Liver (tissue), 8 donors: ENCODE measurements at regions not wholly inside any gene's neighbourhood (a gene's known extent, or its start where the extent isn't known, plus 50 kb on each side); places are given as distances from the start of the nearest gene placed in this dataset.

Experiments
- DNase-seq: peaks from one replicate; pipeline ENCODE4 v3.0.0-alpha.2; 2017; ENCODE audit warnings: low spot score
- H3K27ac ChIP-seq, 2 donors: one replicate each; pipeline ENCODE4 v1.7.0; 2013; ENCODE audit warnings: inconsistent platforms in 2 of 2, low read length in 2 of 2, control low read depth in 1 of 2, low read depth in 1 of 2, mild to moderate bottlenecking in 1 of 2
- H3K27me3 ChIP-seq, 4 donors: one replicate each; pipeline versions ENCODE4 v1.6.1 to v1.7.0; 2013; ENCODE audit warnings: low read length in 3 of 4, inconsistent platforms in 1 of 4, mild to moderate bottlenecking in 1 of 4, moderate library complexity in 1 of 4; ENCODE audit not compliant: control insufficient read depth in 4 of 4, insufficient read depth in 4 of 4
- H3K36me3 ChIP-seq, 4 donors: one replicate each; pipeline versions ENCODE4 v1.6.1 to v1.7.0; 2013; ENCODE audit warnings: low read length in 3 of 4, mild to moderate bottlenecking in 3 of 4, low read depth in 1 of 4, moderate library complexity in 1 of 4; ENCODE audit not compliant: control insufficient read depth in 4 of 4, insufficient read depth in 3 of 4
- H3K4me1 ChIP-seq, 4 donors: one replicate each; pipeline versions ENCODE4 v1.6.1 to v1.7.0; 2013; ENCODE audit warnings: low read length in 3 of 4, mild to moderate bottlenecking in 3 of 4, moderate library complexity in 1 of 4; ENCODE audit not compliant: control insufficient read depth in 4 of 4, insufficient read depth in 4 of 4
- H3K4me3 ChIP-seq, 3 donors: one replicate each; pipeline versions ENCODE4 v1.6.1 to v1.7.0; 2013; ENCODE audit warnings: low read length in 3 of 3, control low read depth in 1 of 3, low read depth in 1 of 3, mild to moderate bottlenecking in 1 of 3
- H3K9ac ChIP-seq, 2 donors: one replicate each; pipeline ENCODE4 v1.7.0; 2013; ENCODE audit warnings: low read length in 2 of 2, mild to moderate bottlenecking in 2 of 2, moderate library complexity in 2 of 2, control low read depth in 1 of 2, low read depth in 1 of 2
- H3K9me3 ChIP-seq, 4 donors: one replicate each; pipeline versions ENCODE4 v1.6.1 to v1.7.0; 2013; ENCODE audit warnings: low read length in 3 of 4; ENCODE audit not compliant: control insufficient read depth in 4 of 4
- EGR1 ChIP-seq, 2 donors: IDR thresholded peaks; 2 replicates each; pipeline ENCODE4 v1.6.1; 2016 to 2018; ENCODE audit warnings: antibody characterized with exemption in 2 of 2, low read depth in 2 of 2
- FOXA1 ChIP-seq: IDR thresholded peaks from 2 replicates; pipeline ENCODE4 v1.6.1; 2016; ENCODE audit warnings: antibody characterized with exemption
- FOXA2 ChIP-seq: IDR thresholded peaks from 2 replicates; pipeline ENCODE4 v1.6.1; 2016; ENCODE audit warnings: antibody characterized with exemption
- GABPA ChIP-seq, 2 donors: IDR thresholded peaks in 1 of 2; conservative IDR thresholded peaks in 1 of 2; 2 replicates each; pipeline ENCODE4 v1.6.1; 2016; ENCODE audit warnings: antibody characterized with exemption in 2 of 2, mild to moderate bottlenecking in 1 of 2, moderate library complexity in 1 of 2
- HNF4A ChIP-seq, 2 donors: conservative IDR thresholded peaks; 2 replicates each; pipeline ENCODE4 v1.6.1; 2016; ENCODE audit warnings: antibody characterized with exemption in 2 of 2, mild to moderate bottlenecking in 2 of 2
- HNF4G ChIP-seq: IDR thresholded peaks from 2 replicates; pipeline ENCODE4 v1.6.1; 2016; ENCODE audit warnings: antibody characterized with exemption
- JUND ChIP-seq, 2 donors: IDR thresholded peaks; 2 replicates each; pipeline ENCODE4 v1.6.1; 2016; ENCODE audit warnings: antibody characterized with exemption in 2 of 2
- MAX ChIP-seq: IDR thresholded peaks from 2 replicates; pipeline ENCODE4 v1.6.1; 2016; ENCODE audit warnings: antibody characterized with exemption
- NR2F2 ChIP-seq: IDR thresholded peaks from 2 replicates; pipeline ENCODE4 v1.6.1; 2016; ENCODE audit warnings: antibody characterized with exemption
- RAD21 ChIP-seq, 2 donors: IDR thresholded peaks; 2 replicates each; pipeline ENCODE4 v1.6.1; 2016; ENCODE audit warnings: antibody characterized with exemption in 2 of 2, mild to moderate bottlenecking in 2 of 2
- RXRA ChIP-seq, 2 donors: IDR thresholded peaks; 2 replicates each; pipeline ENCODE4 v1.6.1; 2017 to 2018; ENCODE audit warnings: antibody characterized with exemption in 2 of 2, mild to moderate bottlenecking in 1 of 2
- SP1 ChIP-seq: IDR thresholded peaks from 2 replicates; pipeline ENCODE4 v1.6.1; 2018; ENCODE audit warnings: antibody characterized with exemption, mild to moderate bottlenecking
- TAF1 ChIP-seq: conservative IDR thresholded peaks from 2 replicates; pipeline ENCODE4 v1.6.1; 2016; ENCODE audit warnings: antibody characterized with exemption, mild to moderate bottlenecking
- YY1 ChIP-seq: IDR thresholded peaks from 2 replicates; pipeline ENCODE4 v1.6.1; 2016; ENCODE audit warnings: antibody characterized with exemption, mild to moderate bottlenecking
- WGBS: extraction: QIAGEN DNeasy Blood & Tissue Kit; methylation state at CpG from one replicate; pipeline ENCODE4 v1.1.7; 2013; 5-methylcytosine and 5-hydroxymethylcytosine counted together
- TF ChIP-seq, protein P1 (sequence below): fragments of 150-350 bp; IDR thresholded peaks from 2 replicates; pipeline ENCODE4 v1.5.1; 2017; ENCODE audit warnings: improper control_type of control experiment, low read depth, low read length; ENCODE audit not compliant: missing input control
- TF ChIP-seq, protein P2 (sequence below): IDR thresholded peaks from 2 replicates; pipeline ENCODE4 v1.6.1; 2016; ENCODE audit warnings: antibody characterized with exemption
- TF ChIP-seq, protein P3 (sequence below): IDR thresholded peaks from 2 replicates; pipeline ENCODE4 v1.6.1; 2016; ENCODE audit warnings: antibody characterized with exemption, mild to moderate bottlenecking
- TF ChIP-seq, protein P4 (sequence below): IDR thresholded peaks from 2 replicates; pipeline ENCODE4 v1.6.1; 2016; ENCODE audit warnings: antibody characterized with exemption
- donor health status: healthy.
- donor health status: healthy.
- donor health status: healthy.
- donor health status: healthy.
- donor health status: healthy.

DNA sequence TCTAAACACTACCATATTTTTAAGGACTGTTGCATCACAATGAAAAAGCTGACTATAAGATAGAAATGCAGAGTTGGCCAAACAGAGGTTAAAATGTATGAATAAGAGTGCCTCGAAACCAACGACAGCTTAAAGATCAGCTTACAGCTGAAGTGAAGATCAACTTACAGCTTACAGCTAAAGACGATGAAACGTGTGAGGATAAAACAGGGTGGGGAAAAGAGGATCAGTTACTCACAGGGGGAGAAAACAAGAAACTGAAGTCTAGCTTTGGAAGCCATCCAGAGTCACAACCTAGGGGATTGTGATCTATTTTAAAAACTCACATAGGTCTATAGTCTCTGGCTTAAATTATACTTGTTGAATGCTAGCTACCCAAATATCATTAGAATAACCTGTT, 220.0 kb downstream of the SNCAIP start:
- Histone ChIP-seq H3K4me3 (no peak overlapping the region), H3K27ac (no peak overlapping the region), H3K9ac (no peak overlapping the region), H3K27me3 (no peaks in the 10 kb centered on the region), H3K36me3 (no peaks in the 10 kb centered on the region), H3K9me3 (no peaks in the 10 kb centered on the region), H3K4me1 (no peaks in the 10 kb centered on the region)
- 47% methylated on average over 4 of the region's 4 CpGs for WGBS
- no peak for DNase-seq
- TF ChIP-seq GABPA (IDR thresholded peaks at IDR 0.05 in 1 of 2, conservative IDR thresholded peaks at IDR 0.05 in 1 of 2): no peak
- TF ChIP-seq HNF4A (conservative IDR thresholded peaks at IDR 0.05): no peak
- TF ChIP-seq, protein P1, sequence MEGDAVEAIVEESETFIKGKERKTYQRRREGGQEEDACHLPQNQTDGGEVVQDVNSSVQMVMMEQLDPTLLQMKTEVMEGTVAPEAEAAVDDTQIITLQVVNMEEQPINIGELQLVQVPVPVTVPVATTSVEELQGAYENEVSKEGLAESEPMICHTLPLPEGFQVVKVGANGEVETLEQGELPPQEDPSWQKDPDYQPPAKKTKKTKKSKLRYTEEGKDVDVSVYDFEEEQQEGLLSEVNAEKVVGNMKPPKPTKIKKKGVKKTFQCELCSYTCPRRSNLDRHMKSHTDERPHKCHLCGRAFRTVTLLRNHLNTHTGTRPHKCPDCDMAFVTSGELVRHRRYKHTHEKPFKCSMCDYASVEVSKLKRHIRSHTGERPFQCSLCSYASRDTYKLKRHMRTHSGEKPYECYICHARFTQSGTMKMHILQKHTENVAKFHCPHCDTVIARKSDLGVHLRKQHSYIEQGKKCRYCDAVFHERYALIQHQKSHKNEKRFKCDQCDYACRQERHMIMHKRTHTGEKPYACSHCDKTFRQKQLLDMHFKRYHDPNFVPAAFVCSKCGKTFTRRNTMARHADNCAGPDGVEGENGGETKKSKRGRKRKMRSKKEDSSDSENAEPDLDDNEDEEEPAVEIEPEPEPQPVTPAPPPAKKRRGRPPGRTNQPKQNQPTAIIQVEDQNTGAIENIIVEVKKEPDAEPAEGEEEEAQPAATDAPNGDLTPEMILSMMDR: no peak
- no peak for TF ChIP-seq SP1
- no peak for TF ChIP-seq FOXA2
- no peak for TF ChIP-seq FOXA1
- TF ChIP-seq NR2F2: no peak
- TF ChIP-seq, protein P2, sequence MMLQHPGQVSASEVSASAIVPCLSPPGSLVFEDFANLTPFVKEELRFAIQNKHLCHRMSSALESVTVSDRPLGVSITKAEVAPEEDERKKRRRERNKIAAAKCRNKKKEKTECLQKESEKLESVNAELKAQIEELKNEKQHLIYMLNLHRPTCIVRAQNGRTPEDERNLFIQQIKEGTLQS: no peak
- TF ChIP-seq RXRA (IDR thresholded peaks at IDR 0.05): no peak
- TF ChIP-seq YY1: no peak
- TF ChIP-seq MAX: no peak
- TF ChIP-seq, protein P3, sequence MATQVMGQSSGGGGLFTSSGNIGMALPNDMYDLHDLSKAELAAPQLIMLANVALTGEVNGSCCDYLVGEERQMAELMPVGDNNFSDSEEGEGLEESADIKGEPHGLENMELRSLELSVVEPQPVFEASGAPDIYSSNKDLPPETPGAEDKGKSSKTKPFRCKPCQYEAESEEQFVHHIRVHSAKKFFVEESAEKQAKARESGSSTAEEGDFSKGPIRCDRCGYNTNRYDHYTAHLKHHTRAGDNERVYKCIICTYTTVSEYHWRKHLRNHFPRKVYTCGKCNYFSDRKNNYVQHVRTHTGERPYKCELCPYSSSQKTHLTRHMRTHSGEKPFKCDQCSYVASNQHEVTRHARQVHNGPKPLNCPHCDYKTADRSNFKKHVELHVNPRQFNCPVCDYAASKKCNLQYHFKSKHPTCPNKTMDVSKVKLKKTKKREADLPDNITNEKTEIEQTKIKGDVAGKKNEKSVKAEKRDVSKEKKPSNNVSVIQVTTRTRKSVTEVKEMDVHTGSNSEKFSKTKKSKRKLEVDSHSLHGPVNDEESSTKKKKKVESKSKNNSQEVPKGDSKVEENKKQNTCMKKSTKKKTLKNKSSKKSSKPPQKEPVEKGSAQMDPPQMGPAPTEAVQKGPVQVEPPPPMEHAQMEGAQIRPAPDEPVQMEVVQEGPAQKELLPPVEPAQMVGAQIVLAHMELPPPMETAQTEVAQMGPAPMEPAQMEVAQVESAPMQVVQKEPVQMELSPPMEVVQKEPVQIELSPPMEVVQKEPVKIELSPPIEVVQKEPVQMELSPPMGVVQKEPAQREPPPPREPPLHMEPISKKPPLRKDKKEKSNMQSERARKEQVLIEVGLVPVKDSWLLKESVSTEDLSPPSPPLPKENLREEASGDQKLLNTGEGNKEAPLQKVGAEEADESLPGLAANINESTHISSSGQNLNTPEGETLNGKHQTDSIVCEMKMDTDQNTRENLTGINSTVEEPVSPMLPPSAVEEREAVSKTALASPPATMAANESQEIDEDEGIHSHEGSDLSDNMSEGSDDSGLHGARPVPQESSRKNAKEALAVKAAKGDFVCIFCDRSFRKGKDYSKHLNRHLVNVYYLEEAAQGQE: no peak
- no peak for TF ChIP-seq EGR1 (IDR thresholded peaks at IDR 0.05; ENCODE audit: low read depth in 2 of 2)
- TF ChIP-seq JUND (IDR thresholded peaks at IDR 0.05): no peak
- TF ChIP-seq, protein P4, sequence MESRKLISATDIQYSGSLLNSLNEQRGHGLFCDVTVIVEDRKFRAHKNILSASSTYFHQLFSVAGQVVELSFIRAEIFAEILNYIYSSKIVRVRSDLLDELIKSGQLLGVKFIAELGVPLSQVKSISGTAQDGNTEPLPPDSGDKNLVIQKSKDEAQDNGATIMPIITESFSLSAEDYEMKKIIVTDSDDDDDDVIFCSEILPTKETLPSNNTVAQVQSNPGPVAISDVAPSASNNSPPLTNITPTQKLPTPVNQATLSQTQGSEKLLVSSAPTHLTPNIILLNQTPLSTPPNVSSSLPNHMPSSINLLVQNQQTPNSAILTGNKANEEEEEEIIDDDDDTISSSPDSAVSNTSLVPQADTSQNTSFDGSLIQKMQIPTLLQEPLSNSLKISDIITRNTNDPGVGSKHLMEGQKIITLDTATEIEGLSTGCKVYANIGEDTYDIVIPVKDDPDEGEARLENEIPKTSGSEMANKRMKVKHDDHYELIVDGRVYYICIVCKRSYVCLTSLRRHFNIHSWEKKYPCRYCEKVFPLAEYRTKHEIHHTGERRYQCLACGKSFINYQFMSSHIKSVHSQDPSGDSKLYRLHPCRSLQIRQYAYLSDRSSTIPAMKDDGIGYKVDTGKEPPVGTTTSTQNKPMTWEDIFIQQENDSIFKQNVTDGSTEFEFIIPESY: no peak
- no peak for TF ChIP-seq RAD21 (IDR thresholded peaks at IDR 0.05)
- TF ChIP-seq TAF1: no peak

- no peaks in the 10 kb centered on the region for H3K9me3 ChIP-seq
- no peaks in the 10 kb centered on the region for H3K36me3 ChIP-seq
- H3K4me1 ChIP-seq: no peaks in the 10 kb centered on the region
- no peak overlapping the region for H3K9ac ChIP-seq
- H3K27me3 ChIP-seq: no peaks in the 10 kb centered on the region
- H3K4me3 ChIP-seq: no peak overlapping the region
- TF ChIP-seq, protein P3: no peak
- no peak for TF ChIP-seq MAX
- TF ChIP-seq, protein P4: no peak
- TF ChIP-seq HNF4G: no peak
- TF ChIP-seq JUND (IDR thresholded peaks at IDR 0.05): no peak
- no peak for TF ChIP-seq FOXA2
- TF ChIP-seq HNF4A (conservative IDR thresholded peaks at IDR 0.05): no peak
- TF ChIP-seq TAF1: no peak
- no peak for TF ChIP-seq RXRA (IDR thresholded peaks at IDR 0.05)
- TF ChIP-seq EGR1 (IDR thresholded peaks at IDR 0.05; ENCODE audit: low read depth in 2 of 2): no peak
- TF ChIP-seq FOXA1: no peak
- no peak for TF ChIP-seq NR2F2
- H3K27ac ChIP-seq: no peak overlapping the region
- no peak for DNase-seq
Observed at GRCh38 chr5:122533825-122534224, 221.8 kb downstream of the SNCAIP start.
